ENCODE measurements at regions not wholly inside any gene's neighbourhood (a gene's known extent, or its start where the extent isn't known, plus 50 kb on each side); places are given as distances from the start of the nearest gene placed in this dataset.
"Not testable (repeated sequence)": the region's sequence is repeated elsewhere in the genome, so short reads cannot be mapped to it uniquely, and the experiment has no call there.

- DNase-seq: no peak
These were observed 82.4 kb upstream of the CCND2 start for GRCh38 chr12:4191149-4191548.

DNA sequence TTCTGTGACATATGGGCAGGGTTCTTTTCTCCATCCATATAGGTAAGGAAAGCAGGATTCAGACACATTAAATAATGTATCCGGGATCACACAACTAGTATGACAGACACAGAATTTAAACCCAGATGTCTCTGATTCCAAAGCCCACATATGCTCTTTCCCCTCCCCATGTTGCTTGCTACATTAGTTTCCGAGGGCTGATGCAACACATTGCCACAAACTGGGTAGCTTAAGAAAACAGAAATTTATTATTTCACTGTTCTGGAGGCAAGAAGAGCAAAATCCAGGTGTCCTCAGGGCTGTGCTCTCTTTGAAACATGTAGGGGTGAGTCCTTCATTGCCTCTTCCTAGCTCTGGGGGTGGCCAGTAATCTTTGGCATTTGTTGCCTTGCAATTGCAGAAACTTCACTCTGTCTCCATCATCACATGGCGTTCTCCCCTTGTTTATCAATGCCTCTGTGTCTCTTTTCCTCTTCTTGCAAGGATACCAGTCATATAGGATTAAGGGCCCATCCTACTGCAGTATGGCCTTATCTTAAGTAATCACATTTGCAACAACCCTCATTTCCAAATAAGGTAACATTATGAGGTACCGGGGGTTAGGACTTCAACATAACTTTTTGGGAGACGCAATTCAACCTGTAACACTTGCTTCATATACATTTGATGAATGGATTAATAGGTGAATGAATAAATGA is 83.0 kb upstream of the CCND2 start:
- no peak for DNase-seq

DNA sequence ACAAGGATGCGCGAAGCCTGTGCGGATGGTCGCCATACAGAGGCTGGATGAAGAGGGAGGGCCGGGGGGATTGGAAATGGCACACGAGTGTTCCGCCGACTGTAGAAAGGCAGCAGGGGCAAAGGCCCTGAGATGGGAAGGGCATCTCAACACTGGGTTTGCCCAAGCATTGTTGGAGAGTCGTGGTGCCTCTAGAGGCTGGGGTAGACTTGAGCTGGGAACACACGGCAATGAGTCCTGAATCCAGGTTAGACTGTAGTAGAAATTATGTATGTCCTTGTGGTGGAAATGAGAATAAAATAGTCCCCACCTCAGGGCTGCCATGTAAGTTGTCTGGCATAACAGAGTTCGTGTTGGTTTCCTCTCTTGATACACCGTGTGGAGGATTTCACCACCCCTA is 83.8 kb upstream of the CCND2 start:
- DNase-seq: no peak

DNA sequence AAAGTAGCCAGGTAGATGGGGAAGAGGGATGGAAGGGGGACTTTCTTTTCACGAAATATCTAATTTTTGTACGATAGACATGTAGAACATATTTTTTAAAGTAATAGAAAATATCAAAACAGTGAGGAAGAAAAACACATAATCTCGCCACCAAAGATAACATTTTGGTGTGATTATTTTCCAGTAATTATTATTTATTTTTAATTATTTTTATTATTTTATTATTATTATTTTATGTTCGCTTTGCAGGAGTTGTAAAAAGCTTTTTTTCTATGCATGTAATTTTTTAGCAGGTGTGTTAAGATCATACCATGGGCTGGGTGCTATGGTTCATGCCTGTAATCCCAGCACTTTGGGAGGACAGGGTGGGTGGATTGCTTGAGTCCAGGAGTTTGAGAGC is 85.6 kb upstream of the CCND2 start:
- no peak for DNase-seq

DNA sequence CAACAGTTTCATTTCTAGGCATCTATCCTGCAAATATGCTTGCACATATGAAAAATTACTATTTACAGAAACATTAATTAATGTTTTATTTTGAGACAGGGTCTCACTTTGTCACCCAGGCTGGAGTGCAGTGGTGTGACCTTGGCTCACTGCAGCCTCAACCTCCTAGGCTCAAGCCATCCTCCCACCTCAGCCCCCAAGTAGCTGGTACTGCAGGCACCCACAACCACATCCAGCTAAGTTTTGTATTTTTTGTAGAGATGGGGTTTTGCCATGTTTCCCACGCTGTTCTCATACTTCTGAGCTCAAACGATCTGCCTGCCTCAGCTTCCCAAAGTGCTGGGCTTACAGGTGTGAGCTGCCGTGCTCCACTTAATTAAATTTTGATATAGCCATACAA is 86.2 kb upstream of the CCND2 start:
- DNase-seq: not testable (repeated sequence)

GRCh38 chr12:4178424-4179170 is 95.0 kb upstream of the CCND2 start:
- no peak for DNase-seq

DNA sequence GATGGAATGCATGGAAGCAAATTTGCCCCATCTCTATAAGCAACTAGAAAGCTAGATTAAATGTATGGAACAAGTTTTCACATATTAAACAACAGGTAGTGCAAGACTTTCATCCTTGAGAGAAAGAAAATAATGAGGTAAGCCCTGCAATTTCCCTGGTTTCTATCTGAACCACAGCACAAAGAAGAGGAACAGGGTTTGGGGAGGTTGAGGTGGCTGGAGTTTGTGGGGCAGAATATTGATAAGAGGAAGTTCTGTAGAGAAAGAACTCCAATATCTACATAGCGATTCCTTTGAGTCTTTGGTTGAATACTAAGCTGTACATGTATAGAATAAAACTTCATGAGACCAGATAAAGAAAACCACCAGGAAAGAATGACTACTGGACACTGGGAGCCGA is 96.3 kb upstream of the CCND2 start:
- no peak for DNase-seq

- no peak for DNase-seq
These were observed 97.4 kb upstream of the CCND2 start for GRCh38 chr12:4176168-4176567.

GRCh38 chr12:4174417-4174816 is 99.1 kb upstream of the CCND2 start:
- no peak for DNase-seq

- no peak for DNase-seq
These were observed 100.6 kb upstream of the CCND2 start for GRCh38 chr12:4172999-4173398.

DNA sequence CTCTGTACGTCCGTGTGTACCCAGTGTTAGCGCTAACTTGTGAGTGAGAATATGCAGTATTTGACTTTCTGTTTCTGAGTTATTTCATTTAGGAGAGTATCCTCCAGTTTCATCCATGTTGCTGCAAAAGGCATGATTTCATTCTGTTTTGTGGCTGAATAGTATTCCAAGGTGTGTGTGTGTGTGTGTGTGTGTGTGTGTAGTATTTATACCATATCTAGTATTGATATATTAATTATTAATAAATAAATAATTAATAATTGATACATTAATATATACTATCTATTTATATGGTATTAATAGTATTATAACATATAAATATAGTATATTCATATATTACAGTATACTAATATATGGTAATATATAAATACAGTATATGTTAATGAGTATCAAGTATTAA is 101.8 kb upstream of the CCND2 start:
- DNase-seq: no peak

- DNase-seq: no peak
These were observed 103.6 kb upstream of the CCND2 start for GRCh38 chr12:4169959-4170358.

DNA sequence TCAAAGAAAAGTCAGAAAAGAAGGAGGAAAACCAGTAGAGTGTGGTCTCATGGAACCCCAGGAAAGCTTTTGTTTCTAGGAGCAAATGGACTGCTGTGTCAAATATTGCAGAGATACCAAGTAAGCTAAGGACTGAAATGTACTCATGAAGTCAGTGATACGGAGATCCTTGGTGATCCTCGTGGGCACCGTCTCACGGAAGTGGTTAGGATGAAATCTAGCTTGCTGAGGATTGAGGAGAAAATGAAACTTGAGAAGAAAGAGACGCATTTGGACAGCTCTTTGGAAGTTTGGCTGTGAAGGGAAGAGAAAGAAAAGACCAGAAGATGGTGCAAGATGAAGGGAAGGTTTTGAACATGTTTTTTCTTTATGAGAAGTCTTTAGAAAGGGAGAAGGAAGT is 104.0 kb upstream of the CCND2 start:
- DNase-seq: no peak

DNA sequence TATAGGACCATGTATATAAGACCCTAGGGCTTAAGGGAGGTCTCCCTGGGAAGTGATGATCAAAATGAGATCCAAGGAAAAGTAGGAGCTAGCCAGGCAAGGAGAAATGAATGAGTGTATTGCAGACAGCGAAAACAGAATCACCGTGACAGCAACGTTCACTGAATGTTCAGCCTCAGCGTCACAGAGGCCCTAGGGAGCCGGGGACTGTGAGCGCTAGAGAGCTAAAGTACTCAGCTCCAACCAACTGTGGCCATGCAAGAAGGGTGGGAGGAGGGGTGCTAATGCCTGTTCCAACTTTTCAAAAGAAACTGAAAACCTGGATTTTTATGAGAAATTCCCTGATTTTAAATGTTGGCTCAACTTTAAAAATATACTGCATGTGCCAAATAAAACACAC is 105.5 kb upstream of the CCND2 start:
- DNase-seq: no peak

DNA sequence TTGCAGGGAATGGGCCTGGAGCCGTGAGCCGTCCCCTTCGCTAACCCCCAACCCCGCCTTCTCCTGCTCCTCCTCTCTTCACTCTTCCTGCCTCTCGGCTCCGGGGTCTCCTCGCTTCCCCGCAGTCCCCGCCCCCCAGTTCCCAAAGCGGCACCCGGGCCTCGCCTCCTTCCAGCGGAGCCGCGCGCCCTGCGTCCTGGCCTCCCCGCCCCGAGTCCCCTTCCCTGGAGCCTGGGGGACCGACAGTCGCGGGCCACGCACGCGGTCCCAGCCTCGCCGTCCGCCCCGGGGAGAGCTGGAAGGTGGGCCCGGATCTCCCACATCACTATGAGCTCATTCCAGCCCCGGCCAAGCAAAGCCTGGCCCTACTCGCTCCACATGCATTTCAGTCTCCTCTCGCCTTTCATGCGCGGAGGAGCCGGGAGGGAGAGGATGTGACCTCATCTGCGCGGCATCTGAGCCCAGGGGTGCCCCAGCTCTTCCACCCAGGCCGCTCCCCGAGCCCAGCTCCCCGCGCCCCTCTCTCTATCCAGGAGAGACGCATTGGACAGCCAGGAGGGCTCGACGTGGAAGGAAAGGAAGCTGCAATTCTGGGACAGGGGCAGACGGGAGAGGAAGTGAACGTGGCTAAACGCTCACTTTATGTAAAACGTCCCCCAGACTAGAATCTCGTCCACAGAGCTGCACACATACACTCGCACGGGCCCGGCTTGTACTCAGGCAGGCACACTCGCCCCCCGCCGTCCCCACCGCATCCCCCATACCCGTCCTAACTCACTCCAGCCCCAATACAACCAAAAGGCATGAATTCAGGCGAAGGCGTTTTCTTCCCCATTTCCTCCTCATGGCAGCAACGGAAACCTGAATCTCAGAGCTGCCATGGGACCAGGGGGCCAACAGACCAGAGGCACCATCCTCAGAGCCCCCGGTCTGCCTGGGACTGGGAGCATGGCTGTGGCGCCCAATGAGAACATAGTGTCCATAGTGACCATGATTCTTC is 108.7 kb upstream of the CCND2 start:
- DNase-seq: no peak

- DNase-seq: no peak
These were observed 109.4 kb upstream of the CCND2 start for GRCh38 chr12:4164188-4164558.

DNA sequence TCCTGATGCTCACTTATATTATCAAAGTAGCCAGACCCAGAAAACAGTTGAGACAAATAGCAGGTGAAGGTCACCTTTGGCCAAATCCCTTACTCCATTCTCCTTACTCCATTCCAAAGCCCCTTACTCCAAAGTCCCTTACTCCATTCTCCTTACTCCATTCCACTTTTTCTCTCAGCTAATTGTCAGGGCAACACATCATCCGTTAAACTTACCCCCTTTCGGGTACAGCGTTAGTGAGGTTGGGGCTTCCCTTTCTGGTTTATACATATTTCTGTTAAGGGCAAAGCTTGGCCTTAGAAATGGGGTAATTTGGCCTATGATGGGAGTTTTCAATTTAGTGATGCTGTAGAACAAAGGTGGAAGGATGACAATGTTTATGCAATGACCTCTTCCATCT is 111.8 kb upstream of the CCND2 start:
- no peak for DNase-seq

GRCh38 chr12:4160314-4161040 is 113.1 kb upstream of the CCND2 start:
- DNase-seq: no peak

GRCh38 chr12:4159851-4160250 is 113.7 kb upstream of the CCND2 start:
- DNase-seq: no peak

DNA sequence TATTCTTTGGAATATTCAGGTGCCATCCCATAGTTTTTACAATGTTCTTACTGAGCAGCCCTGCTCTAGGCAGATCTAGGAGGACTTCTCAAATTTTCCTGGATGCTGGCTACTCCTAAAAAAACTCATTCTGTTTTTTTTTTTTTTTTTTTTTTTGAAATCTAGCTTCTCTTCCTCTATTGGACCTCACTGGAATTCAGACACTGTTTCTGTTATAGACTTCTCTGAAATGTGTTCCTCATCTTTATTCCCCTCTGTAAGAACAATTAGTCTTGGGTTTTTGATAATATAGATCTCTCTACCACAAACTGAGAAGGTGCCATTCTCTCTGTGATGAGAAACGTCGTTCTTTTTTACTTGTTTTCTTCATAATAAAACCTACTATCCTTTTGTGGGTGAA is 115.3 kb upstream of the CCND2 start:
- no peak for DNase-seq

- DNase-seq: no peak
These were observed 116.4 kb upstream of the CCND2 start for GRCh38 chr12:4157122-4157521.

GRCh38 chr12:4156317-4156716 is 117.2 kb upstream of the CCND2 start:
- no peak for DNase-seq

- no peak for DNase-seq
These were observed 118.8 kb upstream of the CCND2 start for GRCh38 chr12:4154672-4155225.
